ENCODE measurements at regions not wholly inside any gene's neighbourhood (a gene's known extent, or its start where the extent isn't known, plus 50 kb on each side); places are given as distances from the start of the nearest gene placed in this dataset.

- H3K27me3 ChIP-seq (ENCODE audit: control insufficient read depth in 1 of 2, insufficient read depth in 1 of 2, low read length in 2 of 2), result peaks cover 0 to 25% of the 10 kb centered on the region in 2 experiments
- no peaks in the 10 kb centered on the region for H3K4me1 ChIP-seq (ENCODE audit: control insufficient read depth, insufficient read depth, low read depth, low read length)
- no peaks in the 10 kb centered on the region for H3K79me1 ChIP-seq (replicated peaks; ENCODE audit: low read length, poor library complexity, severe bottlenecking)
- no peak overlapping the region for H2AK5ac ChIP-seq (ENCODE audit: low read length, severe bottlenecking)
- H4K8ac ChIP-seq (ENCODE audit: low read length), result peak overlapping the region; percentile 52
- H3K4me3 ChIP-seq (ENCODE audit: insufficient read depth in 1 of 2, low read depth in 1 of 2, low read length in 2 of 2), result no peak overlapping the region
- no peaks in the 10 kb centered on the region for H3K36me3 ChIP-seq (ENCODE audit: control insufficient read depth in 1 of 2, insufficient read depth in 2 of 2, low read depth in 1 of 2, low read length in 2 of 2)
- peak overlapping the region; percentile 1 for H4K91ac ChIP-seq (ENCODE audit: low read length)
- H2BK5ac ChIP-seq (ENCODE audit: low read depth, low read length, poor library complexity, severe bottlenecking), result no peak overlapping the region
- H3K4me2 ChIP-seq (ENCODE audit: low read length, poor library complexity, severe bottlenecking), result no peak overlapping the region
- H3K23ac ChIP-seq (ENCODE audit: low read length in 2 of 2), result peak overlapping the region in 1 of 2 experiments; percentile 66
- peak overlapping the region in 1 of 2 experiments; percentile 17 for H3K4ac ChIP-seq (ENCODE audit: low read depth in 1 of 2, low read length in 2 of 2)
- H2BK12ac ChIP-seq (ENCODE audit: low read length in 2 of 2), result peak overlapping the region in 1 of 2 experiments; percentile 80
- 87% methylated on average over 12 of the region's 12 CpGs for WGBS
- H3K27ac ChIP-seq (ENCODE audit: low read length, poor library complexity, severe bottlenecking), result no peak overlapping the region
- H3K14ac ChIP-seq (ENCODE audit: low read length in 2 of 2), result peak overlapping the region in 1 of 2 experiments; percentile 84
- no peak overlapping the region for H2BK15ac ChIP-seq (ENCODE audit: low read depth, poor library complexity, severe bottlenecking)
- peaks cover 22% of the 10 kb centered on the region for H3K9me3 ChIP-seq (ENCODE audit: control insufficient read depth, low read length)
- H2AFZ ChIP-seq (ENCODE audit: low read depth, low read length), result no peak overlapping the region
- no peak for DNase-seq
- no peak overlapping the region for H2BK120ac ChIP-seq (ENCODE audit: low read depth, low read length)
- H3K18ac ChIP-seq (ENCODE audit: low read depth in 1 of 2, low read length in 2 of 2), result peak overlapping the region in 1 of 2 experiments; percentile 88
- no peak overlapping the region for H3K9ac ChIP-seq (ENCODE audit: low read length)
Measured at GRCh38 chr5:173557123-173557903, 59.1 kb downstream of the BOD1 start.

GRCh38 chr5:173556142-173557028 is 60.1 kb downstream of the BOD1 start:
- Histone ChIP-seq H3K23ac (ENCODE audit: low read length in 2 of 2) (no peak overlapping the region), H3K4me3 (ENCODE audit: insufficient read depth in 1 of 2, low read depth in 1 of 2, low read length in 2 of 2) (no peak overlapping the region), H3K27me3 (ENCODE audit: control insufficient read depth in 1 of 2, insufficient read depth in 1 of 2, low read length in 2 of 2) (peaks cover 0 to 19% of the 10 kb centered on the region in 2 experiments), H3K79me1 (replicated peaks; ENCODE audit: low read length, poor library complexity, severe bottlenecking) (no peaks in the 10 kb centered on the region), H2AFZ (ENCODE audit: low read depth, low read length) (no peak overlapping the region), H4K8ac (ENCODE audit: low read length) (peak overlapping the region; percentile 30), H2BK5ac (ENCODE audit: low read depth, low read length, poor library complexity, severe bottlenecking) (no peak overlapping the region), H3K14ac (ENCODE audit: low read length in 2 of 2) (no peak overlapping the region), H2BK120ac (ENCODE audit: low read depth, low read length) (no peak overlapping the region), H2BK12ac (ENCODE audit: low read length in 2 of 2) (peak overlapping the region in 1 of 2 experiments; percentile 49), H3K18ac (ENCODE audit: low read depth in 1 of 2, low read length in 2 of 2) (peak overlapping the region; percentile 29 to 59), H3K4me2 (ENCODE audit: low read length, poor library complexity, severe bottlenecking) (no peak overlapping the region), H2AK5ac (ENCODE audit: low read length, severe bottlenecking) (no peak overlapping the region), H3K4ac (ENCODE audit: low read depth in 1 of 2, low read length in 2 of 2) (no peak overlapping the region), H2BK15ac (ENCODE audit: low read depth, poor library complexity, severe bottlenecking) (no peak overlapping the region), H3K4me1 (ENCODE audit: control insufficient read depth, insufficient read depth, low read depth, low read length) (no peaks in the 10 kb centered on the region), H3K9me3 (ENCODE audit: control insufficient read depth, low read length) (peaks cover 20% of the 10 kb centered on the region), H3K27ac (ENCODE audit: low read length, poor library complexity, severe bottlenecking) (no peak overlapping the region), H4K91ac (ENCODE audit: low read length) (no peak overlapping the region), H3K9ac (ENCODE audit: low read length) (no peak overlapping the region), H3K36me3 (ENCODE audit: control insufficient read depth in 1 of 2, insufficient read depth in 2 of 2, low read depth in 1 of 2, low read length in 2 of 2) (no peaks in the 10 kb centered on the region)
- no peak for DNase-seq
- WGBS, result 83% methylated on average over 7 of the region's 8 CpGs

- no peak overlapping the region for H3K27ac ChIP-seq (ENCODE audit: low read length, poor library complexity, severe bottlenecking)
- H3K23ac ChIP-seq (ENCODE audit: low read length in 2 of 2), result no peak overlapping the region
- peaks cover 0 to 22% of the 10 kb centered on the region in 2 experiments for H3K27me3 ChIP-seq (ENCODE audit: control insufficient read depth in 1 of 2, insufficient read depth in 1 of 2, low read length in 2 of 2)
- no peak overlapping the region for H3K9ac ChIP-seq (ENCODE audit: low read length)
- H2AFZ ChIP-seq (ENCODE audit: low read depth, low read length), result no peak overlapping the region
- H3K4ac ChIP-seq (ENCODE audit: low read depth in 1 of 2, low read length in 2 of 2), result no peak overlapping the region
- no peak overlapping the region for H2BK120ac ChIP-seq (ENCODE audit: low read depth, low read length)
- H3K4me3 ChIP-seq (ENCODE audit: insufficient read depth in 1 of 2, low read depth in 1 of 2, low read length in 2 of 2), result no peak overlapping the region
- no peak overlapping the region for H2BK15ac ChIP-seq (ENCODE audit: low read depth, poor library complexity, severe bottlenecking)
- H4K8ac ChIP-seq (ENCODE audit: low read length), result peak overlapping the region; percentile 7
- H2BK5ac ChIP-seq (ENCODE audit: low read depth, low read length, poor library complexity, severe bottlenecking), result no peak overlapping the region
- H2AK5ac ChIP-seq (ENCODE audit: low read length, severe bottlenecking), result no peak overlapping the region
- H3K4me1 ChIP-seq (ENCODE audit: control insufficient read depth, insufficient read depth, low read depth, low read length), result no peaks in the 10 kb centered on the region
- no peak overlapping the region for H3K18ac ChIP-seq (ENCODE audit: low read depth in 1 of 2, low read length in 2 of 2)
- no peak overlapping the region for H2BK12ac ChIP-seq (ENCODE audit: low read length in 2 of 2)
- no peak overlapping the region for H3K4me2 ChIP-seq (ENCODE audit: low read length, poor library complexity, severe bottlenecking)
- WGBS, result 96% methylated on average over 28 of the region's 30 CpGs
- H3K14ac ChIP-seq (ENCODE audit: low read length in 2 of 2), result no peak overlapping the region
- H3K9me3 ChIP-seq (ENCODE audit: control insufficient read depth, low read length), result peaks cover 9% of the 10 kb centered on the region
- H3K79me1 ChIP-seq (replicated peaks; ENCODE audit: low read length, poor library complexity, severe bottlenecking), result no peaks in the 10 kb centered on the region
- no peaks in the 10 kb centered on the region for H3K36me3 ChIP-seq (ENCODE audit: control insufficient read depth in 1 of 2, insufficient read depth in 2 of 2, low read depth in 1 of 2, low read length in 2 of 2)
- DNase-seq, result no peak
- H4K91ac ChIP-seq (ENCODE audit: low read length), result no peak overlapping the region
Measured at GRCh38 chr5:173554989-173555705, 61.3 kb downstream of the BOD1 start.
